ENCODE measurements at regions not wholly inside any gene's neighbourhood (a gene's known extent, or its start where the extent isn't known, plus 50 kb on each side); places are given as distances from the start of the nearest gene placed in this dataset.

DNA sequence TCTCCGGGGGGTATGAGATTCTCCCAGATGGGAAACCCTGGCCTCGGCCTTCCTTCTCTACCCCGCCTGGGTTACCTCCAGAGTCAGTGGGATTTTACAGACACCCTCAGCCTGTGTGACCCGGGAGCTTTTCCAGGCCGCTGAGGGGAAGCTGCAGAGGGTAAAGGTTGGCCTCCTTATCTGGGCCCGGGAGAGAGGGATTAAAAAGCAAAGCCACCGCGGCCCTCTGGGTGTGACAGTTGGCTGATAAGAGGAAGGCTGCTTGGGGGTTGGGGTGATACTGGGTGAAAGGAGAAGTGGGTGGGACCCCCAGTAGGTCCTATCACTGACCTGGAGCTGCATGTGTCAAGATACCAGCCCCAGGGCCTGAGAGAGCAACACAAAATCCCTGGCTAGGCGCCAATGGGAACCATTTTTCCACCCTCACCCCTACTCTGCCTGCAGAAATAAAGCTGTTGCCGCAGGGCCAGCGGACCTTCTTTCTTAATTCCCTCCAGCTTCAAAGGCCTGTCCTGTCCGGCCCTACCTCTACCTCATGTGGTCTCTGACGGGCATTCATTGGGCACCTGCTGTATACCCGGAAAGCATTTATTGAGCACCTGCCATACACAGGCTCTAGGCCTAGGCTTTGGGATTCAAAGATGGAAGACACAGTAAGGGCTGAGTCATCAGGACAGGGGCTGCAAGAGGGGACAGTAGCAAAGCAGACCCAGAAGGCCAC is 77.6 kb upstream of the GSE1 start:
- DNase-seq: no peak

GRCh38 chr16:85536073-85536410 is 77.1 kb upstream of the GSE1 start:
- no peak for DNase-seq

DNA sequence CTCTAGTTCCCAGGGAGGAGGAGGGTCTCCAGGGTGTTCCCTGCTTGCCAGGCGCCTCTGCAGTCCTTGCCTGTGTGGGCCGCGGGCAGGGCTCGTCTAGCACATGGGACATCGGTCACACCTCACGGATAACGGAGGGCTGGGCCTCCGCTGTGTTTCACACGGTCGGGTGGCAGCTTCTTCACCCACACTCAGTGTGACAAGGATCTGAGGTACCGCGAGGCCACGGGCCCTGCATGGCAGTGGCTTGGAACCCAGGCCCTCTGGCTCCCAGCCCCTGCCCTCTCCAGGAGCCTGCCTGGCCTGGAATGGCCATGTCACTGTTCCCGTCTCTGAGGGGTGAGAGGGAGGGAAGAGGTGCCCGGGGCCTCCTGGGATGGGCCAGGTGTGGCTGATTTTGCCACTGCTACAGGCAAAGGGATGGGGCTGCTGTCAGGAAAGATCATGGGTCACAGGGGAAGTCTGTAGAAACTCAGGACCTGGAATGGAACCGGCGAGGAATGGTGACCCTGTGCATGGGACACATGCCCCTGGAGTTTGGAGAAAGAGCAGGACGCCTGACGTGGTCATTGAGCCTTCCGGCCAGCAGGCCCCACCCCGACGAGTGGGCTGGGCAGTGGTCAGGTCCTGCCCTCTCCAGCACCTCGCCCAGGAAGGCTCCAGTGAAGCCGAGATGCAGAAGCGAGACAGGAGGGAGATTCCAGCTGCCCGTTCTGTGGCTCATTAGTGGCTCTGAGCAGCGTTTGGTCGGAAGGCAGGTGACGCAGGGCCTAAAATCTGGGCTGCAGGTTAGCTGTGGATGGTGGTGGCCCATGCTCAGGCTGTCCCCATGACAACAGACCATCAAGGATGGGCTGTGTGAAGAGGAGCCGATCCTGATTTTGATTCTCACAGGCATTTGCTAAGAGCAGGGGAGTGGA is 76.5 kb upstream of the GSE1 start:
- no peak for DNase-seq

GRCh38 chr16:85537331-85537788 is 75.8 kb upstream of the GSE1 start:
- DNase-seq: no peak

- no peak for DNase-seq
Measured at GRCh38 chr16:85537795-85538401, 75.2 kb upstream of the GSE1 start.

- no peak for DNase-seq
Measured at GRCh38 chr16:85539084-85539483, 74.0 kb upstream of the GSE1 start.

GRCh38 chr16:85539629-85540291 is 73.4 kb upstream of the GSE1 start:
- no peak for DNase-seq

DNA sequence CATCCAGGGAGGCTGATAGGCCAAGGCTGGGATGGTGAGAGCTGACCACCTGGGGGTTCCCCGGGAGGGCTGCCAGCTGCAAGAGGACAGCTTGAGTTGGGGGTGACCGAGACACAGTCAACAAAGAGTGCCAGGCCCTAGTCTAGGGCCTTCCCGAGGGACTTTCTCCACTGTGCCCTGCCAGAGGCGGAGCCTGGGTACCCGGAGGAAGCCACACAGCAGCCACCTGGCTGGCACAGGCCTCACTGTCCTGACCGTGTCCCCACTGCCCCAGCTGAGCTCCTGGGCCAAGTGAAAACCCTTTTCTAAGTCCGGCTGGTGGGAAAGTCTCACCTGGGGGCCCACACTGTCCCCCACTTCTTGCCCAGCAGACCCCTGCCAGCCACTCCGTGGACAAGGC is 71.9 kb upstream of the GSE1 start:
- no peak for DNase-seq

GRCh38 chr16:85541619-85541979 is 71.5 kb upstream of the GSE1 start:
- DNase-seq: no peak

GRCh38 chr16:85541980-85542900 is 70.9 kb upstream of the GSE1 start:
- DNase-seq: no peak

DNA sequence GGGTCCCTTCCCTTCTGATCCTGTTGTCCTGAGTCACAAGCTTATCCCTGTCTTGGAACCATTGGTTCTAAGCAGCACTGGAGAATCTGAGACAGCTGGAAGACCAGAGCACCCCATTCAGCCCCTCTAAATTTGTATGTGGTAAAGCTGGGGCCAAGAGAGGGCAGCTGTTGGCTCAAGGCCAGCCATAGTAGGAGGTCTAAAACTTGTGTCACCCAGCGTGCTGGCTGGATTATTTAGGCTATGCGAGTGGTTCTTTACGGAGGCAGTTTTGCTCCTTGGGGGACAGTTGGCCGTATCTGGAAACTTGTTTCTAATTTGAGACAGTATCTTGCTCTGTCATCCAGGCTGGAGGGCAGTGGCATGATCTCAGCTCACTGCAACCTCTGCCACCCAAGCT is 69.6 kb upstream of the GSE1 start:
- no peak for DNase-seq

GRCh38 chr16:85544016-85544415 is 69.1 kb upstream of the GSE1 start:
- DNase-seq: no peak

DNA sequence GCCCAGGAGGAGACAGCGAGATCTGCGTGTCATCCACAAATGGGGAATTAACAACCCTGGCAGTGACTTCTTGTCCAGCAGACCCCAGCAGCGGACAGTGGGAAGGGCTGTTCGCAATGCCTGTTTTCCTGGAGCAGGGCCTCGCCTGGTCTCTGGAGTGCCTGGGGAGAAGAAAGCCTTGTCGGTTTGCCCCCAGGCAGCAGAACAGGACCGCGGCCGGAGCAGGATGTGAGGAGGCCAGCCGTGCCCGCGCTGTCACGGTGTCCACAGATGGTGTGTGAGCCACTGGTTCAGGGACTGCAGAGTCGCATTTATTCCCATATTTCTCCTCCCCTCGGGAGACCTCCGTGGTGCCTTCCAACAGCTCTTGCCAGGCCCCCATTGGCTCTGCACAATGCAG is 68.5 kb upstream of the GSE1 start:
- no peak for DNase-seq

GRCh38 chr16:85545227-85545818 is 67.8 kb upstream of the GSE1 start:
- DNase-seq: no peak

DNA sequence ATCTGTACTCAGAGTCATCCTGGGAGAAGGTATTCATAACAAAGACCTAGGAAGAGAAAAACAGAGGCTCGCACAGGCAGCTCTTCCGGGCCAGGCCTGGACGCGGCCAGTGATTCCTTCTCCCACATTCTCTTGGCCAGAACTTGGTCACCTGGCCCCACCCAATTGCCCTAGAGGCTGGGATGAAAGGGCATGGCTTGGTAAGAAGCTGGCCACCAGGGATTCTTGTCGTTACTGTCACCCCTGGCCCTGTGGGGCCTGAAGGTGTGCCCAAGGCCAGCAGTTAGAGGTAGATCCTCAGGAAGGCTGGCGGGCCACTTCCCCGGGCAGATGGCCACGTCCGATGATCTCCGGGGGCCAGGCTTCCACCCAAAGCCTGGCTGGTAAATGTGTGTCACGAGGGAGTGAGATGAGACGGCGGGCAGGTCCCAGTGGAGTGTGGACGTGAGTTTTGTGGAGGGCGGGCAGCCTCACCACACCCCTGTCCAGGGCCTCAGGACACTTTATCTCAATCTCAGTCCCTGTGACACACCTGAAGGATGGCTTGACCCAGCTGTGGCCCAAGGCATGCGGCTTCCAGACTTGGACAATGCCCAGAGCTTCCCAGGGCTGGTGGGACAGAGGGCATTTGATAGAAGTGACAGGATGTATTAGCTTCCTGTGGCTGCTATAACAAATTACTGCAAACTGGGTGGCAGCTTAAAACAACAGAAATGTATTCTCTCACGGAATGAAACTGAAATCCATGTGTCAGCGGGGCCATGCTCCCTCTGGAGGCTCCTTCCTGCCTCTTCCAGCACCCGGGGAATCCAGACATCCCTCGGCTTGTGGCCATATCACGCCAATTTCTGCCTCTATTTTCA is 66.3 kb upstream of the GSE1 start:
- no peak for DNase-seq

- DNase-seq: no peak
Measured at GRCh38 chr16:85548375-85548774, 64.7 kb upstream of the GSE1 start.

DNA sequence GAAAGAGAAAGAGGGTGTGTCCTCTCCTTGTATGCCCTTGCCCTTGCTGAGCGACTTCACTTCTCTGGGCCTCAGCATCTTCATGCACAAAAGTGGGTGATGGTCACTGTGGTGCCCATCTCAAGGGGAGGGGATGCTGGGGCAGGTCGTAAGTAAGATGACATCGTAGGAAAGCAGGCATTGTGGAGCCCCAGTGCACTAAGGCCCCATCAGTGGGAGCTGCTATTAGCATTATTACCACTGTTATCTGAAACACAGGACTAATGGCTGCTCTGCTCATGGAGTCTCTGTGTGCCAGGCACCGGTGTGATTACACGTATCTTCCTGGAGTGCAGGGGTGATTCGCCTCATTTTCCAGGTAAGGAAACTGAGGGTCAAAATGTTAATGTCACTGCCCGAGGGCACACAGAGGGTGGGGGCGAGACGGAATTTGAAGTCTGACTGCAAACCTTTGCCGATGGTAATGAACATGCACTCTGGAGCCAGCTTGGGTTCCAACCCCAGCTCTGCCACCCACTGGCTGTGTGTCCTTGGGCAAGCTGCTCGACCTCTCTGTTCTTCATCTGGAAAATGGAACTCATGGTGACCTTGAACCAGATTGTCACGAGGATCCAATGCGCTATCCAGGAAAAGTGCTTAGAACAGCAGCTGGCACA is 63.2 kb upstream of the GSE1 start:
- DNase-seq: no peak

DNA sequence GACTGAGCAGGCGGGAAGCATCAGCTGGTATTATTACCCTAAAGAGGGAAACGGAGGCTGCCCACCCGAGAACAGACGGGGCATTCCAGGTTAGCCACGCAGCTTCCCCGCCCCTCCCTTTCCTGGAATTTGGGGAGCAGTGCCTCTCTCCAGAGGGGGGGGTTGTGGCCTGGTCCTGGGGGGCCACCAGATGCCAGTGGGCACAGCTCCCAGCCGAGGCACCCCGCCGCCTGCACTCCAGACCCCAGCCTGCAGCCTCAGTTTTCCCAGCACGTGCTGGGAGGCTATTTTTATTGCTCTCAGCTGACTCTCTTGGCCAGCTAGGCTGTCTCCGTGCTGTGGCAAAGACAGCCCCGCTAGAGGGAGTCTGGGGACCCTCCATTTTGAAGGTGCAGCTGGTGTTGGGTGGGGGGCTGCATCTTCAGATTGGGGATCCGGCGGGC is 62.7 kb upstream of the GSE1 start:
- DNase-seq: no peak

DNA sequence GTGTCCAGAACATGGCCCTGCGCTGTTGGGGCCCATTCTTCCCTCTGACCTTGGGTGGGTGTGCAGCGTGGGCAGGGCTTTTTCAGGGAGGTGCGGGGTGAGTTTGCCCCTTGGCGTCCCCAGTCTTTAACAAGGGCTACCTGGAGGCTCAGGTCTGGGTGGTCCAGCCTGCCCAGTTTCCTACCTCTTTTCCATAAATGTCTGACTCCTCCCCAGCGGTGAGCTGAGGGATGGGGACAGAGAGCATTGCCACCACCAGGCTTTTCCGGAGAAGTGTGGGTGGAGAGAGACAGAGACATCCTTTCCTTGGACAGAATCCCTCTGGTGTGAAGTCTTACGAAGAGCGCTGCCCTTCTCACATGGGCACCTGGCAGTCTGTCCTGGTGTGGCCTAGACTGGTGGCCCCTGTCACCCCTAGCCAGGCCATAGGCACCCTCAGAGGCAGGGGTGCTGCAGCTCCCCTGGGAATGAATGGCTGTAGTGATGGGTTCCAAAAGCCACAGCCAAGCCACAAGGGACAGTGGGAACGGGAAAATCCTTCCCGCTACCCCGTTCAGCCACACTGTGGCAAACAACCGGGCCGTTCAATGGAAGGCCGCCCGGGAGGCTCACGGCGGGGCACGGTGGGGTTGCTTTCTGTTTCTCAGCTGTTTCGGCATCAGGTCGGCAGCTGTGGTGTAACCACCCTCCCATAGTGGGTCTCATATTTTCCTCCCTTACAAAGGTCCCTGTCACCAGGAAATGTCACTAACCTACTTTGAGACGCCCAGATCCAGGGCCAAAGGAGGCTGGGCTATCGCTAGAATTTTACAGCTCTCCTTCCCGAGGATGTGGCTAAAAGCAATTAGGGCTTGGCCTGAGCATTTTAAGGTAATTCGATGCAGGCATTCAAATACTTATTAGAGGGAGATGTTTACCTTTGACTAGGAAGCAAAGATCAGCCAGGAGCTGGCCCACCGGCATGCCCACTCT is 61.9 kb upstream of the GSE1 start:
- DNase-seq: no peak
